ENCODE measurements at regions not wholly inside any gene's neighbourhood (a gene's known extent, or its start where the extent isn't known, plus 50 kb on each side); places are given as distances from the start of the nearest gene placed in this dataset.

DNA sequence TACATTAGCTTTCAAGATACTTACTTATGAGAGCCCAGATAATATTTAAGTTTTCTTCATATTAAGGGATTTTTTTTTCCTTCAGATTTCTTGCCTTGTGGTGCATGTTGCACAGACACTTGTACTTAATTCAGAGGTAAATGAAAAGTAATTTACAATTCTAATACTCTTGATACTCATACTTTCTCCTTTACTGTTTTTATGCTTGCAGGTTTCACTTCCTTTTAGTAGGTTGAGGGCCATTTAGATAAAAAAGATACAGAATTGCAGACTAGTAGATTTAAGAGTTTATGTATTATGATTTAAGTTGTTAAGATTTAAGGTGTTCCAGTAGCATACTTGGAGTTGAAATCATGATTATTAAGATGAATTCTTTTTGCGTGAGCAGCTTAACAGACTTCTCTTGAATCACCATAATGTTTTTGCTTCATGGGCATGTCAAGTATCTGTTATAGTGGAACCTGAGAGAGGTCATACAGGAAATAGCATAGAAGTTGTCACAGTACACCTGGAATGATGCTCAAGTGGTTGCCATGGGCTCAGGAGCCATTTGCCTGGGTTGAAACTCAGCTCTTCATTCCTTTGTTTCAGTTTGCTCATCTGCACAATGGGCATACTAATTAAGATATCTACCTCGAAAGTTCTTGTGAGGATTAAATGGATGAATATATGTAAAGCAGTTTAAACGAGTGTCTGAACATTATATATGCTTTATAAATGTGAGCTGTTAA, 174.8 kb upstream of the PRPS1L1 start:
- DNase-seq: no peak
- Histone ChIP-seq H3K4me1 (ENCODE audit: control insufficient read depth in 2 of 3, insufficient read depth in 2 of 3, low read depth in 1 of 3, low read length in 3 of 3) (no peaks in the 10 kb centered on the region), H3K4me3 (ENCODE audit: low read length in 3 of 3) (no peak overlapping the region), H3K27ac (ENCODE audit: low read depth in 2 of 2, low read length in 2 of 2) (no peak overlapping the region), H3K36me3 (ENCODE audit: control insufficient read depth in 2 of 3, insufficient read depth in 3 of 3, low read length in 3 of 3) (no peaks in the 10 kb centered on the region), H3K27me3 (ENCODE audit: control insufficient read depth, insufficient read depth, low read length) (no peaks in the 10 kb centered on the region), H3K9me3 (ENCODE audit: control insufficient read depth in 2 of 3, insufficient read depth in 1 of 3, low read length in 3 of 3) (no peaks in the 10 kb centered on the region), H3K9ac (ENCODE audit: low read length in 3 of 3) (no peak overlapping the region)
- intact Hi-C loops (cut with DNase I): no loop called here
- FAIRE-seq: no peak
- TF ChIP-seq, protein P1, sequence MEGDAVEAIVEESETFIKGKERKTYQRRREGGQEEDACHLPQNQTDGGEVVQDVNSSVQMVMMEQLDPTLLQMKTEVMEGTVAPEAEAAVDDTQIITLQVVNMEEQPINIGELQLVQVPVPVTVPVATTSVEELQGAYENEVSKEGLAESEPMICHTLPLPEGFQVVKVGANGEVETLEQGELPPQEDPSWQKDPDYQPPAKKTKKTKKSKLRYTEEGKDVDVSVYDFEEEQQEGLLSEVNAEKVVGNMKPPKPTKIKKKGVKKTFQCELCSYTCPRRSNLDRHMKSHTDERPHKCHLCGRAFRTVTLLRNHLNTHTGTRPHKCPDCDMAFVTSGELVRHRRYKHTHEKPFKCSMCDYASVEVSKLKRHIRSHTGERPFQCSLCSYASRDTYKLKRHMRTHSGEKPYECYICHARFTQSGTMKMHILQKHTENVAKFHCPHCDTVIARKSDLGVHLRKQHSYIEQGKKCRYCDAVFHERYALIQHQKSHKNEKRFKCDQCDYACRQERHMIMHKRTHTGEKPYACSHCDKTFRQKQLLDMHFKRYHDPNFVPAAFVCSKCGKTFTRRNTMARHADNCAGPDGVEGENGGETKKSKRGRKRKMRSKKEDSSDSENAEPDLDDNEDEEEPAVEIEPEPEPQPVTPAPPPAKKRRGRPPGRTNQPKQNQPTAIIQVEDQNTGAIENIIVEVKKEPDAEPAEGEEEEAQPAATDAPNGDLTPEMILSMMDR (IDR thresholded peaks at IDR 0.05; ENCODE audit: borderline replicate concordance, extremely low read depth, insufficient read depth): no peak

DNA sequence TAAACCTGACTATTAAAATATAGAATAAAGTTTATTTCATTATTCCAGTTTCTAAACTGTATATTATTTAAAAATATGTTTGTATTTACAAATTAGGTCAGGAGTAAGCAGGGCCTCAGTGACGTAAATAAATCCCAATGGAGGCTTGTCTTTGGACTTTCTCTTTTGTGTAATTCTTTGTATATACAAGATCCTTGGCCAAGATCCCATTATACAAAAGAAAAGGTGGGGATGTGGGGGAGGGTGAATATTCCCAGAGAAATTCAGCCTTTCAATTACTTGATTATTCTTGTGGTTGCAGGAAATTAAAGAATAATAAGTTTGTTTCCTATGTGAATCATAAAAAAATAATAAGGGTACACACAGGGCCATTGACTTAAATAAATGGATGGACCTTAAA, 178.7 kb upstream of the PRPS1L1 start:
- Histone ChIP-seq H3K36me3 (ENCODE audit: control insufficient read depth in 2 of 3, insufficient read depth in 3 of 3, low read length in 3 of 3) (no peaks in the 10 kb centered on the region), H3K4me1 (ENCODE audit: control insufficient read depth in 2 of 3, insufficient read depth in 2 of 3, low read depth in 1 of 3, low read length in 3 of 3) (no peaks in the 10 kb centered on the region), H3K9ac (ENCODE audit: low read length in 3 of 3) (no peak overlapping the region), H3K27ac (ENCODE audit: low read depth in 2 of 2, low read length in 2 of 2) (no peak overlapping the region), H3K27me3 (ENCODE audit: control insufficient read depth, insufficient read depth, low read length) (no peaks in the 10 kb centered on the region), H3K4me3 (ENCODE audit: low read length in 3 of 3) (no peak overlapping the region), H3K9me3 (ENCODE audit: control insufficient read depth in 2 of 3, insufficient read depth in 1 of 3, low read length in 3 of 3) (no peaks in the 10 kb centered on the region)
- FAIRE-seq (no peak), DNase-seq (no peak)
- intact Hi-C loops (cut with DNase I): no loop called here
- TF ChIP-seq, protein P1 (IDR thresholded peaks at IDR 0.05; ENCODE audit: borderline replicate concordance, extremely low read depth, insufficient read depth): no peak

DNA sequence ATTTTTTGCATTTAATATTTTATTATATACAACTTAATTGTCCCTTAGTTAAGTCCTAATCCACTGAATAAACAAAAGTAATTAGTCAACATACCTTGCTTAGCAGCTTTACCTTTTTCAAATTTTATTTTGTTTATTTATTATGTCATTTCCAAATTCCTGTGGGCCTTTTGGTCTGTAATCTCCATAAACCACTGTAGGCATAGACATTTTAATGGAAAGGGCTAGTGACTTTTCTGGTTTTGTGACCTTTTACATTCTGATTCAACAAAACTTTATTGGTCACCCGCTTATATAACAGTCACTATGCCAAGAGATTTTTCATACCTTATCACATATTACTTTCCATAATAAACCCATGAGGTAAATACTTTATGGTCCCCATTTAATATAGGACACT, 181.3 kb upstream of the PRPS1L1 start:
- Histone ChIP-seq H3K4me1 (ENCODE audit: control insufficient read depth in 2 of 3, insufficient read depth in 2 of 3, low read depth in 1 of 3, low read length in 3 of 3) (no peaks in the 10 kb centered on the region), H3K36me3 (ENCODE audit: control insufficient read depth in 2 of 3, insufficient read depth in 3 of 3, low read length in 3 of 3) (no peaks in the 10 kb centered on the region), H3K27ac (ENCODE audit: low read depth in 2 of 2, low read length in 2 of 2) (no peak overlapping the region), H3K9me3 (ENCODE audit: control insufficient read depth in 2 of 3, insufficient read depth in 1 of 3, low read length in 3 of 3) (no peaks in the 10 kb centered on the region), H3K9ac (ENCODE audit: low read length in 3 of 3) (no peak overlapping the region), H3K4me3 (ENCODE audit: low read length in 3 of 3) (no peak overlapping the region), H3K27me3 (ENCODE audit: control insufficient read depth, insufficient read depth, low read length) (no peaks in the 10 kb centered on the region)
- intact Hi-C loops (cut with DNase I): no loop called here
- FAIRE-seq: no peak
- no peak for DNase-seq
- TF ChIP-seq, protein P1 (IDR thresholded peaks at IDR 0.05; ENCODE audit: borderline replicate concordance, extremely low read depth, insufficient read depth): no peak

DNA sequence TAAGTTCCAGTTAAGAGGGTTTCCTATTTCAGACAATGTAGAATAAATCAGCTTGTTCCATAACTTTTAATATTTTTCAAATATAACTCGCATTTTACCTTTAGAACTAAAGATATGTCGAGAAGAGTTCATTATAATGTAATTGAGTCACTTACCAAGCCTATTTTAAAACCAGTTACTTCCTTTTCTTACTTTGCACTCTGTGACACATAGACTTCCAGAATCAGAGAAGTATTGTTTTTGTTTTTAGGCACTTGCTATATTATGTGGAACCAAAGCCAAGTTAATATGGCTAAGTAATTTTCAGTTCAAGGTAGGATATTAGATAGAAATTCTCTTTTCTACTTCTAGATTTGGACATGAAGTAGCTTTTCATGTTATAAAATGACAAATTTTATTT, 182.7 kb upstream of the PRPS1L1 start:
- TF ChIP-seq, protein P1 (IDR thresholded peaks at IDR 0.05; ENCODE audit: borderline replicate concordance, extremely low read depth, insufficient read depth): no peak
- no peaks in the 10 kb centered on the region for H3K27me3 ChIP-seq (ENCODE audit: control insufficient read depth, insufficient read depth, low read length)
- intact Hi-C loops (cut with DNase I): no loop called here
- FAIRE-seq: no peak
- H3K9ac ChIP-seq (ENCODE audit: low read length in 3 of 3): no peak overlapping the region
- H3K36me3 ChIP-seq (ENCODE audit: control insufficient read depth in 2 of 3, insufficient read depth in 3 of 3, low read length in 3 of 3): no peaks in the 10 kb centered on the region
- H3K4me3 ChIP-seq (ENCODE audit: low read length in 3 of 3): no peak overlapping the region
- H3K27ac ChIP-seq (ENCODE audit: low read depth in 2 of 2, low read length in 2 of 2): no peak overlapping the region
- no peaks in the 10 kb centered on the region for H3K4me1 ChIP-seq (ENCODE audit: control insufficient read depth in 2 of 3, insufficient read depth in 2 of 3, low read depth in 1 of 3, low read length in 3 of 3)
- DNase-seq: no peak
- no peaks in the 10 kb centered on the region for H3K9me3 ChIP-seq (ENCODE audit: control insufficient read depth in 2 of 3, insufficient read depth in 1 of 3, low read length in 3 of 3)

All from kidney (tissue), 13 donors.